Activated B cell treated with CpG ODN at 0.5 μM for 24 hours (primary cell): ENCODE measurements at regions not wholly inside any gene's neighbourhood (a gene's known extent, or its start where the extent isn't known, plus 50 kb on each side); places are given as distances from the start of the nearest gene placed in this dataset.

Experiments
- ATAC-seq: fragments of 200-7000 bp; cut with Tn5 transposase; one replicate; pipeline ENCODE4 v1.10.0; 2021; ENCODE audit warnings: low read depth, mild to moderate bottlenecking, moderate library complexity
- CTCF ChIA-PET: fragments of 350-600 bp; sonication (Branson Sonifier 250); formaldehyde crosslinking; loops from one replicate; lab custom pipeline; 2021; ENCODE audit warnings: antibody characterized with exemption; lab: Charles Lee
- POLR2A ChIA-PET: fragments of 350-600 bp; sonication (Branson Sonifier 250); formaldehyde crosslinking; loops from one replicate; lab custom pipeline; 2021; ENCODE audit warnings: antibody characterized with exemption; lab: Charles Lee
- DNase-seq: peaks from one replicate; pipeline ENCODE4 v3.0.0; 2022
- H3K27ac Mint-ChIP-seq: one replicate; pipeline ENCODE4 v1.8.0; 2020; ENCODE audit warnings: mixed read lengths
- H3K27me3 Mint-ChIP-seq: one replicate; pipeline ENCODE4 v1.8.0; 2021; ENCODE audit warnings: mixed read lengths
- H3K36me3 Mint-ChIP-seq: one replicate; pipeline ENCODE4 v1.8.0; 2021; ENCODE audit warnings: low read depth, mixed read lengths
- H3K4me1 Mint-ChIP-seq: one replicate; pipeline ENCODE4 v1.8.0; 2021; ENCODE audit warnings: mixed read lengths
- H3K4me3 Mint-ChIP-seq: one replicate; pipeline ENCODE4 v1.8.0; 2020; ENCODE audit warnings: mild to moderate bottlenecking, mixed read lengths
- H3K9me3 Mint-ChIP-seq: one replicate; pipeline ENCODE4 v1.8.0; 2020; ENCODE audit warnings: mixed read lengths
- CTCF ChIP-seq: fragments of 200-600 bp; IDR thresholded peaks from one replicate; pipeline ENCODE4 v1.8.0; 2022; ENCODE audit warnings: antibody characterized with exemption, mild to moderate bottlenecking
- intact Hi-C: fragments of 100-400 bp; cut with micrococcal nuclease; formaldehyde crosslinking; loops from one replicate; pipeline ENCODE4 v1.15.1; 2024

- Mint-ChIP-seq H3K36me3 (no peaks in the 10 kb centered on the region), H3K4me3 (no peak overlapping the region), H3K9me3 (no peaks in the 10 kb centered on the region), H3K4me1 (no peaks in the 10 kb centered on the region), H3K27ac (no peak overlapping the region), H3K27me3 (no peaks in the 10 kb centered on the region)
- intact Hi-C loops: no loop called here
- no peak for TF ChIP-seq CTCF
- no peak for DNase-seq
- ChIA-PET POLR2A (no interaction called here), CTCF (no interaction called here)
- no peak for ATAC-seq
Measured at GRCh38 chr10:28913436-28914237, 236.3 kb downstream of the BAMBI start.

GRCh38 chr10:28914701-28915100 lies 237.4 kb downstream of the BAMBI start:
- Mint-ChIP-seq H3K4me1 (no peaks in the 10 kb centered on the region), H3K27ac (no peak overlapping the region), H3K9me3 (no peaks in the 10 kb centered on the region), H3K27me3 (no peaks in the 10 kb centered on the region), H3K4me3 (no peak overlapping the region), H3K36me3 (no peaks in the 10 kb centered on the region)
- intact Hi-C loops: no loop called here
- ChIA-PET CTCF (no interaction called here), POLR2A (no interaction called here)
- no peak for TF ChIP-seq CTCF
- ATAC-seq (no peak), DNase-seq (no peak)

- Mint-ChIP-seq H3K9me3 (no peaks in the 10 kb centered on the region), H3K4me3 (no peak overlapping the region), H3K27me3 (no peaks in the 10 kb centered on the region), H3K36me3 (no peaks in the 10 kb centered on the region), H3K27ac (no peak overlapping the region), H3K4me1 (no peaks in the 10 kb centered on the region)
- TF ChIP-seq CTCF: no peak
- DNase-seq (no peak), ATAC-seq (no peak)
- CTCF ChIA-PET: no interaction called here
- POLR2A ChIA-PET: no interaction called here
- intact Hi-C loops: no loop called here
Measured at GRCh38 chr10:28915989-28916588, 238.8 kb downstream of the BAMBI start.

- ATAC-seq: no peak
- ChIA-PET CTCF (no interaction called here), POLR2A (no interaction called here)
- Mint-ChIP-seq H3K36me3 (no peaks in the 10 kb centered on the region), H3K27me3 (peaks cover 3% of the 10 kb centered on the region), H3K4me3 (no peak overlapping the region), H3K4me1 (no peaks in the 10 kb centered on the region), H3K9me3 (no peaks in the 10 kb centered on the region), H3K27ac (no peak overlapping the region)
- intact Hi-C loops: no loop called here
- no peak for DNase-seq
- no peak for TF ChIP-seq CTCF
Measured at GRCh38 chr10:28920091-28920490, 242.8 kb downstream of the BAMBI start.

GRCh38 chr10:28922127-28922526 lies 244.8 kb downstream of the BAMBI start:
- POLR2A ChIA-PET: no interaction called here
- ATAC-seq: no peak
- DNase-seq: no peak
- Mint-ChIP-seq H3K4me3 (no peak overlapping the region), H3K36me3 (no peaks in the 10 kb centered on the region), H3K27me3 (peaks cover 3% of the 10 kb centered on the region), H3K9me3 (no peaks in the 10 kb centered on the region), H3K4me1 (no peaks in the 10 kb centered on the region), H3K27ac (no peak overlapping the region)
- TF ChIP-seq CTCF: no peak
- CTCF ChIA-PET: interaction anchor here (0.9 kb wide), 1 partner anchor 259 kb away, joined by 3 read pairs; no protein-coding TSS in a partner anchor
- intact Hi-C loops: no loop called here
